ENCODE measurements at regions not wholly inside any gene's neighbourhood (a gene's known extent, or its start where the extent isn't known, plus 50 kb on each side); places are given as distances from the start of the nearest gene placed in this dataset.

DNA sequence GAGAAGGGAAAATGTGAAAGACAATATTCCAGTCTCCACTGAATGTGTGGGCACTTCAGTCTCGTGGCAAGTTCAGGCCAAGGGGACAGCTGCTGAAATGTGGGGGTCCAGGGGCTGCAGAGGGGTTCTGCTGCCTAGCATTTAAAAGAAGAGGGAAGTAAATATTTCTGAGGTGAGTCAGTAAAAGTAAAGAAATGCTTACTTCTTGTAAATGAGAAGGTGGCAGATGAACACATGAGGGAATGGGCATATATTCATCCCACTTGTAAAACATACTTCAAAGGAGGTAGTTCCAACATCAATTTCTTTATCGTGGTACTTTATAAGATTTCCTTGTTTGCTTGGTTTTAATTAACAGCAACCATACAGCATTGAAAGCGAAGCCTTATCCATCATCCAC, 63.1 kb upstream of the HIVEP3 start:
- H3K14ac ChIP-seq (ENCODE audit: insufficient read depth, low read length), result no peak overlapping the region
- H3K4me2 ChIP-seq (ENCODE audit: insufficient read depth, insufficient read length, low read length), result no peak overlapping the region
- Mint-ChIP-seq H3K4me1 (peaks cover 14 to 15% of the 10 kb centered on the region in 2 experiments), H3K4me3 (no peak overlapping the region), H3K9me3 (no peaks in the 10 kb centered on the region), H3K36me3 (ENCODE audit: insufficient read depth in 1 of 3, low read depth in 3 of 3) (no peaks in the 10 kb centered on the region), H3K27me3 (ENCODE audit: low read depth) (no peaks in the 10 kb centered on the region), H3K27ac (no peak overlapping the region; a peak in 1 of 7 replicates)
- no peak overlapping the region for H3K9ac ChIP-seq (ENCODE audit: extremely low read depth, insufficient read length, low read length)
- H3K79me1 ChIP-seq (ENCODE audit: insufficient read depth, low read depth, low read length, poor library complexity, severe bottlenecking), result no peaks in the 10 kb centered on the region
- WGBS (ENCODE audit: extremely low coverage, insufficient read length, low lambda C conversion rate), result no CpG with 5 or more reads among the region's 3 CpGs
- H3K56ac ChIP-seq (ENCODE audit: insufficient read length, low read depth, low read length), result no peak overlapping the region
- H3K23ac ChIP-seq (ENCODE audit: insufficient read length, low read depth, low read length), result no peak overlapping the region
- no peak overlapping the region for H3K27ac ChIP-seq (ENCODE audit: insufficient read length, low read depth, low read length)
- H3T11ph ChIP-seq (ENCODE audit: low read length), result no peak overlapping the region
- no peak overlapping the region for H2BK12ac ChIP-seq (ENCODE audit: insufficient read length, low read depth, low read length)
- H3K18ac ChIP-seq (ENCODE audit: insufficient read length, low read depth, low read length), result no peak overlapping the region
- no peak overlapping the region for H2BK15ac ChIP-seq (ENCODE audit: low read depth, low read length)
- H2BK120ac ChIP-seq (ENCODE audit: low read depth, low read length, poor library complexity, severe bottlenecking), result no peak overlapping the region
- H3K4ac ChIP-seq (ENCODE audit: low read depth, low read length), result no peak overlapping the region
- no peak overlapping the region for H2AFZ ChIP-seq (ENCODE audit: low read length)
- TF ChIP-seq, protein P1, sequence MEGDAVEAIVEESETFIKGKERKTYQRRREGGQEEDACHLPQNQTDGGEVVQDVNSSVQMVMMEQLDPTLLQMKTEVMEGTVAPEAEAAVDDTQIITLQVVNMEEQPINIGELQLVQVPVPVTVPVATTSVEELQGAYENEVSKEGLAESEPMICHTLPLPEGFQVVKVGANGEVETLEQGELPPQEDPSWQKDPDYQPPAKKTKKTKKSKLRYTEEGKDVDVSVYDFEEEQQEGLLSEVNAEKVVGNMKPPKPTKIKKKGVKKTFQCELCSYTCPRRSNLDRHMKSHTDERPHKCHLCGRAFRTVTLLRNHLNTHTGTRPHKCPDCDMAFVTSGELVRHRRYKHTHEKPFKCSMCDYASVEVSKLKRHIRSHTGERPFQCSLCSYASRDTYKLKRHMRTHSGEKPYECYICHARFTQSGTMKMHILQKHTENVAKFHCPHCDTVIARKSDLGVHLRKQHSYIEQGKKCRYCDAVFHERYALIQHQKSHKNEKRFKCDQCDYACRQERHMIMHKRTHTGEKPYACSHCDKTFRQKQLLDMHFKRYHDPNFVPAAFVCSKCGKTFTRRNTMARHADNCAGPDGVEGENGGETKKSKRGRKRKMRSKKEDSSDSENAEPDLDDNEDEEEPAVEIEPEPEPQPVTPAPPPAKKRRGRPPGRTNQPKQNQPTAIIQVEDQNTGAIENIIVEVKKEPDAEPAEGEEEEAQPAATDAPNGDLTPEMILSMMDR (conservative IDR thresholded peaks at IDR 0.05), result no peak
- no peaks in the 10 kb centered on the region for H3K27me3 ChIP-seq (ENCODE audit: insufficient read depth, low read length)
- no peaks in the 10 kb centered on the region for H3K23me2 ChIP-seq (ENCODE audit: insufficient read length, low read depth, low read length, poor library complexity, severe bottlenecking)
- no peak overlapping the region for H2AK5ac ChIP-seq (ENCODE audit: insufficient read length, low read length)
- no peaks in the 10 kb centered on the region for H4K20me1 ChIP-seq (ENCODE audit: control insufficient read depth, insufficient read depth, insufficient read length)
- no peaks in the 10 kb centered on the region for H3K9me3 ChIP-seq (ENCODE audit: control insufficient read depth, low read depth, low read length)
- H4K8ac ChIP-seq (replicated peaks; ENCODE audit: insufficient read length, low read depth, low read length), result no peak overlapping the region
- H3K4me1 ChIP-seq (ENCODE audit: insufficient read depth, low read length), result peaks cover 3% of the 10 kb centered on the region; the same call in 1 of the 2 replicates
- H3K79me2 ChIP-seq (ENCODE audit: insufficient read depth, low read length), result no peaks in the 10 kb centered on the region
- no peak overlapping the region for H2BK5ac ChIP-seq (ENCODE audit: insufficient read length, low read length)
- no peak overlapping the region for H4K5ac ChIP-seq (ENCODE audit: insufficient read length, low read depth, low read length)
- DNase-seq, result no peak
- H4K91ac ChIP-seq (ENCODE audit: insufficient read length, low read depth, low read length), result no peak overlapping the region
- no peak overlapping the region for H2BK20ac ChIP-seq (ENCODE audit: low read depth, low read length, poor library complexity, severe bottlenecking)

Measured in H9 (cell line).